B cell (primary cell): ENCODE measurements at regions not wholly inside any gene's neighbourhood (a gene's known extent, or its start where the extent isn't known, plus 50 kb on each side); places are given as distances from the start of the nearest gene placed in this dataset.

Source experiments
- ATAC-seq: fragments of 200-7000 bp; cut with Tn5 transposase; one replicate; pipeline ENCODE4 v1.10.0; 2021; ENCODE audit warnings: low read depth, mild to moderate bottlenecking, moderate number of reproducible peaks, moderate library complexity
- CTCF ChIA-PET: fragments of 350-600 bp; sonication (Branson Sonifier 250); formaldehyde crosslinking; loops from one replicate; lab custom pipeline; 2021; ENCODE audit warnings: antibody characterized with exemption, inconsistent platforms; lab: Charles Lee
- POLR2A ChIA-PET: fragments of 350-600 bp; sonication (Branson Sonifier 250); formaldehyde crosslinking; loops from one replicate; lab custom pipeline; 2021; ENCODE audit warnings: antibody characterized with exemption; lab: Charles Lee
- DNase-seq: peaks from one replicate; pipeline ENCODE4 v3.0.0; 2013
- H2AFZ ChIP-seq: 2 replicates; pipeline ENCODE4 v1.6.1; 2012; ENCODE audit warnings: mild to moderate bottlenecking, low read depth, low read length; ENCODE audit not compliant: insufficient read depth, poor library complexity, severe bottlenecking
- H3K27ac ChIP-seq, 2 donors: 1 replicate in 1 of 2; 2 replicates in 1 of 2; pipeline ENCODE4 v1.5.1; 2012 to 2013; ENCODE audit warnings: low read length in 2 of 2, mild to moderate bottlenecking in 2 of 2, moderate library complexity in 1 of 2
- H3K27me3 ChIP-seq, 4 experiments: fragments of 200-600 bp in 1 of 4; sonication (generic) in 1 of 4; replicated peaks in 1 of 4; 1 replicate in 2 of 4; 2 replicates in 2 of 4; pipeline versions ENCODE4 v1.6.1 to v1.7.0; 2013 to 2016; ENCODE audit warnings: low read length in 3 of 4, mild to moderate bottlenecking in 2 of 4, mixed read lengths in 1 of 4, moderate library complexity in 1 of 4; ENCODE audit not compliant: insufficient read depth in 4 of 4, control insufficient read depth in 3 of 4; ENCODE audit errors: control extremely low read depth in 1 of 4
- H3K36me3 ChIP-seq, 2 experiments: replicated peaks in 1 of 2; 1 replicate in 1 of 2; 2 replicates in 1 of 2; pipeline versions ENCODE4 v1.6.1 to v1.7.1; 2013; ENCODE audit warnings: low read length in 1 of 2; ENCODE audit not compliant: insufficient read depth in 2 of 2, control insufficient read depth in 1 of 2; ENCODE audit errors: control extremely low read depth in 1 of 2, extremely low read depth in 1 of 2
- H3K4me1 ChIP-seq, 2 donors: fragments of 200-600 bp in 1 of 2; sonication (generic) in 1 of 2; 1 replicate in 1 of 2; 2 replicates in 1 of 2; pipeline versions ENCODE4 v1.5.1 to v1.6.1; 2013 to 2017; ENCODE audit warnings: low read length in 2 of 2; ENCODE audit not compliant: control insufficient read depth in 2 of 2, insufficient read depth in 2 of 2
- H3K4me2 ChIP-seq: replicated peaks from 2 replicates; pipeline ENCODE3; 2012; ENCODE audit warnings: mild to moderate bottlenecking, low read depth, low read length; ENCODE audit not compliant: poor library complexity, severe bottlenecking
- H3K4me3 ChIP-seq, 5 experiments: fragments of 200-600 bp in 1 of 5; sonication (generic) in 1 of 5; 1 replicate in 3 of 5; 2 replicates in 2 of 5; pipeline versions ENCODE4 v1.5.1 to v1.7.0; 2011 to 2016; ENCODE audit warnings: low read length in 4 of 5, mild to moderate bottlenecking in 4 of 5, low read depth in 2 of 5, control low read depth in 1 of 5, moderate library complexity in 1 of 5; ENCODE audit not compliant: insufficient read depth in 1 of 5; ENCODE audit errors: control extremely low read depth in 1 of 5, extremely low read depth in 1 of 5
- H3K79me2 ChIP-seq: fragments of 200-600 bp; sonication (generic); one replicate; pipeline ENCODE4 v1.6.0; 2016; ENCODE audit warnings: low read length; ENCODE audit not compliant: control insufficient read depth, insufficient read depth
- H3K9ac ChIP-seq: fragments of 200-600 bp; sonication (generic); 2 replicates; pipeline ENCODE4 v1.6.1; 2017; ENCODE audit warnings: mild to moderate bottlenecking, low read length, moderate library complexity
- H3K9me3 ChIP-seq, 3 donors: one replicate each; pipeline versions ENCODE4 v1.6.1 to v1.7.1; 2013; ENCODE audit warnings: low read length in 2 of 3; ENCODE audit not compliant: control insufficient read depth in 2 of 3, insufficient read depth in 1 of 3; ENCODE audit errors: control extremely low read depth in 1 of 3
- H4K20me1 ChIP-seq: 2 replicates; pipeline ENCODE4 v1.6.0; 2012; ENCODE audit warnings: mild to moderate bottlenecking, low read length; ENCODE audit not compliant: insufficient read depth, control insufficient read depth, poor library complexity, severe bottlenecking
- H3K27ac Mint-ChIP-seq: one replicate; pipeline ENCODE4 v1.8.0; 2021; ENCODE audit warnings: mixed read lengths
- H3K27me3 Mint-ChIP-seq: one replicate; pipeline ENCODE4 v1.8.0; 2021; ENCODE audit warnings: mixed read lengths
- H3K4me1 Mint-ChIP-seq: one replicate; pipeline ENCODE4 v1.8.0; 2021; ENCODE audit warnings: mixed read lengths
- H3K4me3 Mint-ChIP-seq: one replicate; pipeline ENCODE4 v1.8.0; 2021; ENCODE audit warnings: mixed read lengths
- H3K9me3 Mint-ChIP-seq: one replicate; pipeline ENCODE4 v1.8.0; 2022; ENCODE audit warnings: mixed read lengths; ENCODE audit not compliant: insufficient read depth
- CTCF ChIP-seq: fragments of 200-600 bp; IDR thresholded peaks from one replicate; pipeline ENCODE4 v1.8.0; 2022; ENCODE audit warnings: antibody characterized with exemption, mild to moderate bottlenecking
- EZH2 ChIP-seq: IDR thresholded peaks from 2 replicates; pipeline ENCODE4 v1.6.1; 2012; ENCODE audit warnings: borderline replicate concordance, low read depth, mild to moderate bottlenecking, moderate library complexity, low read length; ENCODE audit not compliant: insufficient read depth, poor library complexity, severe bottlenecking
- WGBS: methylation state at CpG from one replicate; pipeline ENCODE4 v1.1.5; 2013; ENCODE audit warnings: missing lambda C conversion rate; ENCODE audit not compliant: insufficient coverage; 5-methylcytosine and 5-hydroxymethylcytosine counted together
- intact Hi-C: fragments of 100-400 bp; cut with micrococcal nuclease; formaldehyde crosslinking; loops from one replicate; pipeline ENCODE4 v1.10.0; 2022

DNA sequence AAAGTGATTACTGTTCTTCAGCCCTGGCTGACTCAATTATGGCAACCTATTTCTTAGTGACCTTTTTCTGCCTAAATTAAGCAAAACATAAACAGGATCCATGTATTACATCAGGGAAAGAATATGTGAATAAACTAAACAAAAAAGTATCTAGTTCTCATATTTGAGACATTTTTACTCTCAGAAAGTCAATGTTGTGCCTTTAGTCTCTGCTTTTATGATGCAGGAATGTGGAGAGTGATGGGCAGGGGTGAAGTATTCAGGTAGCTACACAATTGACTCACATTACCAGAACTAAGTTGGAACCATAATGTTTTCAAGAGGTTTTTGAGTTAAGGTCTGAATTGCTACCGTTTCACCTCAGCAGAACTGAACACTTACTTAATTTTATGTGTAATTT is 462.7 kb upstream of the CXADR start:
- CTCF ChIA-PET, result no interaction called here
- WGBS, result no CpG with 5 or more reads among the region's 1 CpG
- no peak for ATAC-seq

DNA sequence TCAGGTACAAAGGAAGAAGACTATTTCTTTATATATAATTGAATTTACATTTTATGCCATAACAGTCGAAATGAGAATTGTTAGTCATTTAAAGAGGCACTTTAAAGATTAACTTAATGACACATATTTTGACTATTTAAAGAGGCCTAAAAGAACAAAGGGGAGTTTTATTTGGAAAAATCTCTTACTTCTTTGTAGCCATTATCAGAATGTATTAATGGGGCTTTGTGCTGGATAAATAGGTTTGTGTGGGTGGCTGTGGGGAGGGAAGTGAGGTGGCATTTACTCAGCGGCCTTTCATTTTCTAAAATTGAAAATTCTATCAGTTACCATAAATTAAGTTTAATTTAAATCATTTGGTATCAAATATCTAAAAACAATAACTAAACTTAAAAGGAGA is 462.2 kb upstream of the CXADR start:
- ATAC-seq (no peak), DNase-seq (no peak)
- no peak overlapping the region for H2AFZ ChIP-seq
- ChIA-PET POLR2A (no interaction called here), CTCF (no interaction called here)
- no peak overlapping the region for H3K27ac ChIP-seq
- no peaks in the 10 kb centered on the region for H3K27me3 ChIP-seq
- Mint-ChIP-seq H3K27ac (no peak overlapping the region), H3K9me3 (peaks cover 7% of the 10 kb centered on the region), H3K4me3 (no peak overlapping the region), H3K27me3 (no peaks in the 10 kb centered on the region), H3K4me1 (no peaks in the 10 kb centered on the region)
- no peak overlapping the region for H3K9ac ChIP-seq
- TF ChIP-seq CTCF (no peak), EZH2 (no peak)
- no peaks in the 10 kb centered on the region for H3K36me3 ChIP-seq
- WGBS, result no CpG with 5 or more reads among the region's 2 CpGs
- H3K4me3 ChIP-seq, result no peak overlapping the region
- no peaks in the 10 kb centered on the region for H3K79me2 ChIP-seq
- no peaks in the 10 kb centered on the region for H3K4me1 ChIP-seq
- H4K20me1 ChIP-seq, result no peaks in the 10 kb centered on the region
- H3K4me2 ChIP-seq, result no peak overlapping the region
- intact Hi-C loops, result no loop called here
- H3K9me3 ChIP-seq, result peaks cover 1 to 11% (median 4%) of the 10 kb centered on the region in 3 donors

More for the DNA sequence above, 462.7 kb upstream of the CXADR start:
- POLR2A ChIA-PET, result no interaction called here
- H4K20me1 ChIP-seq, result no peaks in the 10 kb centered on the region
- H2AFZ ChIP-seq, result no peak overlapping the region
- H3K9me3 ChIP-seq, result peaks cover 1 to 11% (median 4%) of the 10 kb centered on the region in 3 donors
- no peaks in the 10 kb centered on the region for H3K27me3 ChIP-seq
- TF ChIP-seq EZH2, result no peak
- no peak for TF ChIP-seq CTCF
- no peaks in the 10 kb centered on the region for H3K36me3 ChIP-seq
- H3K9ac ChIP-seq, result no peak overlapping the region
- Mint-ChIP-seq H3K9me3 (peaks cover 7% of the 10 kb centered on the region), H3K4me1 (no peaks in the 10 kb centered on the region), H3K27me3 (no peaks in the 10 kb centered on the region), H3K27ac (no peak overlapping the region), H3K4me3 (no peak overlapping the region)
- no peaks in the 10 kb centered on the region for H3K79me2 ChIP-seq
- H3K27ac ChIP-seq, result no peak overlapping the region
- no peak overlapping the region for H3K4me3 ChIP-seq
- H3K4me1 ChIP-seq, result no peaks in the 10 kb centered on the region
- H3K4me2 ChIP-seq, result no peak overlapping the region
- no peak for DNase-seq
- intact Hi-C loops, result no loop called here
